ENCODE measurements at regions not wholly inside any gene's neighbourhood (a gene's known extent, or its start where the extent isn't known, plus 50 kb on each side); places are given as distances from the start of the nearest gene placed in this dataset.
A peak's percentile ranks its signal among the peaks of the same experiment; 100 is the strongest.

DNA sequence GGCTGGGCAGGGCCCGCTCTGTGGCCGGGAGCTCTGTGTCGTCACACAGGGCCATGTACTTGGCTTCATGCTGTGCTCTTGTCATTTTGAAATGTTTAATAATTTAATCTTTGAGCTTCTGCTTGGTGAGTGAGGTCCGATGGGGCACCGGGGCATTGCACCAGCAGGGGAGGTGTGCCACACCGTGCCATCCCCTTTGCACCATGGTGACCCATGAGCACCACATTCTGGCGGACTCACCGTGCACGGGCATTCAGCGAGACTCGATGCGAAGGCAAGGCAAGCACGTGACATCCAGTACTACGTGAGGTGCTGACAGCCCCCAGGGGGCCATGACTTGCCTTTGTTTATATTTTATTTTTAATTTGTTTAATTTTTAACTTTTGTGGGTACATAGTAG lies 204.3 kb downstream of the URI1 start:
- H3K9me3 ChIP-seq (ENCODE audit: severe bottlenecking): no peaks in the 10 kb centered on the region
- H3K36me3 ChIP-seq (ENCODE audit: low read depth): no peaks in the 10 kb centered on the region
- H3K27ac ChIP-seq (ENCODE audit: poor library complexity, severe bottlenecking): no peak overlapping the region
- no peaks in the 10 kb centered on the region for H3K27me3 ChIP-seq (ENCODE audit: insufficient read depth, poor library complexity, severe bottlenecking)
- TF ChIP-seq, protein P1, sequence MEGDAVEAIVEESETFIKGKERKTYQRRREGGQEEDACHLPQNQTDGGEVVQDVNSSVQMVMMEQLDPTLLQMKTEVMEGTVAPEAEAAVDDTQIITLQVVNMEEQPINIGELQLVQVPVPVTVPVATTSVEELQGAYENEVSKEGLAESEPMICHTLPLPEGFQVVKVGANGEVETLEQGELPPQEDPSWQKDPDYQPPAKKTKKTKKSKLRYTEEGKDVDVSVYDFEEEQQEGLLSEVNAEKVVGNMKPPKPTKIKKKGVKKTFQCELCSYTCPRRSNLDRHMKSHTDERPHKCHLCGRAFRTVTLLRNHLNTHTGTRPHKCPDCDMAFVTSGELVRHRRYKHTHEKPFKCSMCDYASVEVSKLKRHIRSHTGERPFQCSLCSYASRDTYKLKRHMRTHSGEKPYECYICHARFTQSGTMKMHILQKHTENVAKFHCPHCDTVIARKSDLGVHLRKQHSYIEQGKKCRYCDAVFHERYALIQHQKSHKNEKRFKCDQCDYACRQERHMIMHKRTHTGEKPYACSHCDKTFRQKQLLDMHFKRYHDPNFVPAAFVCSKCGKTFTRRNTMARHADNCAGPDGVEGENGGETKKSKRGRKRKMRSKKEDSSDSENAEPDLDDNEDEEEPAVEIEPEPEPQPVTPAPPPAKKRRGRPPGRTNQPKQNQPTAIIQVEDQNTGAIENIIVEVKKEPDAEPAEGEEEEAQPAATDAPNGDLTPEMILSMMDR (IDR thresholded peaks at IDR 0.05; ENCODE audit: poor library complexity, severe bottlenecking): no peak
- H3K4me1 ChIP-seq (ENCODE audit: insufficient read depth, poor library complexity, severe bottlenecking): no peaks in the 10 kb centered on the region
- no peak overlapping the region for H3K4me3 ChIP-seq (ENCODE audit: severe bottlenecking)
- DNase-seq (ENCODE audit: low spot score): no peak
- ATAC-seq (ENCODE audit: low read depth): no peak

DNA sequence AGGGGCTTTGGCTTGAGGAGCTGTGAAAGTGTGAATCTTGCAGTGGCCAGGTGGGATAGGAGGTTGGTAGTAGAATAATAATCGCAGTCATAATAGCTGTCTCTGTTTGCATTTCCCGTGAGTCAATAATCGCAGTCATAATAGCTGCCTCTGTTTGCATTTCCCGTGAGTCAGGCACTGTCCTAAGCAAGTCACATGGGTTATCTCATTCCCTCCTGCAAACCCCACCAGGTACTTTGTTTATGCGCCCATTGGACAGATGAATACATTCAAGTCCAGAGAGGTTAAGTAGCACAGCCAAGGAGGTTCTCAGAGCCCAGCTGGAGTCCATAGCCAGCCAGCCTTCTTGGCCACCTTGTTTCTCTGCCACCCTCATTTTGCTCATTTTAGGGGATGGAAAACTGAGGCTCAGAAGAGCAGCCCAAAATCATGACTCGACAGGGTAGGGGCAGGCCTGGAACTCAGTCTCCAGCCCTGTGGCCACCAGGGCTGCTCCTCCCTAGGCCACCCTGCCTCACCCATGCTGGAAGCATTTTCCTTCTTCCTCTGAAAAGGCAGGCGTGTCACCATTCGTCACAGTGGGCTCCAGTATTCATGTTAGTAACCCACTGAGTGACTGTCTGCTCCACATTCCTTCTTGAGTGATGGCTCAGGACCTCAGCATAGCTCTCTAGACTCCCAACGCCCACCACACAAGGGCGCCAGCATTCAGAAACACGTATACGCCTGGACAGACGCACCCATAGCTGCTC lies 206.2 kb downstream of the URI1 start:
- peak; percentile 80 for ATAC-seq (ENCODE audit: low read depth)
- no peaks in the 10 kb centered on the region for H3K27me3 ChIP-seq (ENCODE audit: insufficient read depth, poor library complexity, severe bottlenecking)
- no peak overlapping the region for H3K4me3 ChIP-seq (ENCODE audit: severe bottlenecking)
- TF ChIP-seq, protein P1 (IDR thresholded peaks at IDR 0.05; ENCODE audit: poor library complexity, severe bottlenecking): no peak
- no peaks in the 10 kb centered on the region for H3K4me1 ChIP-seq (ENCODE audit: insufficient read depth, poor library complexity, severe bottlenecking)
- DNase-seq (ENCODE audit: low spot score): no peak
- no peaks in the 10 kb centered on the region for H3K36me3 ChIP-seq (ENCODE audit: low read depth)
- H3K9me3 ChIP-seq (ENCODE audit: severe bottlenecking): no peaks in the 10 kb centered on the region
- no peak overlapping the region for H3K27ac ChIP-seq (ENCODE audit: poor library complexity, severe bottlenecking)

DNA sequence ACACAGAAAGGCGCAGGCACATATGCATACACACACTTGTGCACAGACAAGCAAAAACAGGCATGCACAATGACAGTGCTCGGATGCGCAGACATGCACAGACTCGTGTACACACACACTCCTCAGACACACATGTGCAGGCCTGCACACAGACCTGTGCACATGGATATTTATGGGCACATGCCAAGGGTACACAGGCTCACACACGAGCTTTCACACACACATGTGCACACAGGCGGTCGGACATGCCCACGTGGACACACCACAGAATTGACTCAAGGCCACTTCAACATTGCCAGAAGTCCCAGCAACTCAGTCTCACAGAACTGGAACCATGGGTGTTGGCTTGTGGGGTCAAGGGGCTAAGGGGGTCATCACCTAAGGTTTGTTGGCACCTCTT lies 206.8 kb downstream of the URI1 start:
- TF ChIP-seq, protein P1 (IDR thresholded peaks at IDR 0.05; ENCODE audit: poor library complexity, severe bottlenecking): no peak
- H3K36me3 ChIP-seq (ENCODE audit: low read depth): no peaks in the 10 kb centered on the region
- H3K9me3 ChIP-seq (ENCODE audit: severe bottlenecking): no peaks in the 10 kb centered on the region
- H3K27me3 ChIP-seq (ENCODE audit: insufficient read depth, poor library complexity, severe bottlenecking): no peaks in the 10 kb centered on the region
- ATAC-seq (ENCODE audit: low read depth) (no peak), DNase-seq (ENCODE audit: low spot score) (no peak)
- no peaks in the 10 kb centered on the region for H3K4me1 ChIP-seq (ENCODE audit: insufficient read depth, poor library complexity, severe bottlenecking)
- H3K27ac ChIP-seq (ENCODE audit: poor library complexity, severe bottlenecking): no peak overlapping the region
- no peak overlapping the region for H3K4me3 ChIP-seq (ENCODE audit: severe bottlenecking)

DNA sequence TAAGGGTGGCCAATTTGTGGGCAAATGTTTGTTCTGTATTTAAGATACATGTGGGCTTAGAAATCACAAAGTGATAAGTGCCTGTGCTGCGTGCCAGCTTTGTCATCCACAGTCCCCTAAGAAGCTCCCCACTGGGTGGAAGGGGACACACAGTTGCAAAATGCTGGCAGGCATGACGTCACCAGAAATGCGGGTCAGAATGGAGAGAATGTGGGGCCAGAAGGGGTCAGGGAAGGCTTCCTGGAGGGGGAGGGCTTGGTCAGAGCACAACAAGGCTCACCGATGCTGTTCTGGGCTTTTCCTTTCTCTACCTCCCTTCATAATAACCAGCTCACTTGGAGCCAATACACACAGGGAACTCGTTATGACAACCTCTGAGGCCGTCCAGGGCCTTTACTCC lies 207.3 kb downstream of the URI1 start:
- H3K4me1 ChIP-seq (ENCODE audit: insufficient read depth, poor library complexity, severe bottlenecking): no peaks in the 10 kb centered on the region
- no peak overlapping the region for H3K27ac ChIP-seq (ENCODE audit: poor library complexity, severe bottlenecking)

DNA sequence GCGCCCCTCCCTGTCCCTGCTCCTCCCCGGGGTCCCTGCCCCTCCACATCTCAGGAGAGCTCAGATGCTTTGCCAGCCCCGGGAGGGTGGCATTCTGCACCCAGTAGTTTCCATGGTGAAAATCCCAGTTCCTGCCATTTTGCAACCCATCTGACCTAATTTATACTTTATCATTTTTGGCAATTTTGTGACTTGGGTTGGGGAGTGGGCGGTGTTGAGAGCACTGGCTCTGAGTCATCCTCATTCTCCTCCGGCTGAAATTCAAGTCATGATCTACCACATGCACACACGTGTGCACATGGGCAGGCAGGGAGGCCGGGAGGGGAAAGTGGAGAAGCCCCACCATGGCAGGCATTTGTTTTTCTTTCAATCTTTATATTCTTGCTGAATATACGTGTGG lies 208.6 kb downstream of the URI1 start:
- Histone ChIP-seq H3K4me3 (ENCODE audit: severe bottlenecking) (no peak overlapping the region), H3K27ac (ENCODE audit: poor library complexity, severe bottlenecking) (no peak overlapping the region), H3K4me1 (ENCODE audit: insufficient read depth, poor library complexity, severe bottlenecking) (no peaks in the 10 kb centered on the region), H3K9me3 (ENCODE audit: severe bottlenecking) (no peaks in the 10 kb centered on the region), H3K36me3 (ENCODE audit: low read depth) (no peaks in the 10 kb centered on the region), H3K27me3 (ENCODE audit: insufficient read depth, poor library complexity, severe bottlenecking) (no peaks in the 10 kb centered on the region)
- DNase-seq (ENCODE audit: low spot score): no peak
- TF ChIP-seq, protein P1 (IDR thresholded peaks at IDR 0.05; ENCODE audit: poor library complexity, severe bottlenecking): no peak
- ATAC-seq (ENCODE audit: low read depth): 0 out of 3 replicates have a peak, but pooled peaks have one; percentile 21

More for the DNA sequence above, 207.3 kb downstream of the URI1 start:
- Histone ChIP-seq H3K9me3 (ENCODE audit: severe bottlenecking) (no peaks in the 10 kb centered on the region), H3K27me3 (ENCODE audit: insufficient read depth, poor library complexity, severe bottlenecking) (no peaks in the 10 kb centered on the region), H3K4me3 (ENCODE audit: severe bottlenecking) (no peak overlapping the region), H3K36me3 (ENCODE audit: low read depth) (no peaks in the 10 kb centered on the region)
- no peak for ATAC-seq (ENCODE audit: low read depth)
- no peak for DNase-seq (ENCODE audit: low spot score)
- TF ChIP-seq, protein P1 (IDR thresholded peaks at IDR 0.05; ENCODE audit: poor library complexity, severe bottlenecking): no peak

All from RWPE2 (cell line).